DMS153 treated with DMSO at 0.1 percent for 48 hours (cell line): ENCODE measurements at regions not wholly inside any gene's neighbourhood (a gene's known extent, or its start where the extent isn't known, plus 50 kb on each side); places are given as distances from the start of the nearest gene placed in this dataset.

Experiments
- DNase-seq: peaks from one replicate; lab custom pipeline; 2025; ENCODE audit not compliant: unreplicated experiment; lab: John Stamatoyannopoulos, UW

GRCh38 chr2:104289651-104290565 is 564.0 kb upstream of the POU3F3 start:
- DNase-seq, result no peak

GRCh38 chr2:104290566-104290891 is 563.4 kb upstream of the POU3F3 start:
- no peak for DNase-seq

GRCh38 chr2:104312684-104313083 is 541.2 kb upstream of the POU3F3 start:
- no peak for DNase-seq

GRCh38 chr2:104318001-104318665 is 535.8 kb upstream of the POU3F3 start:
- DNase-seq, result no peak

GRCh38 chr2:104321116-104321795 is 532.7 kb upstream of the POU3F3 start:
- no peak for DNase-seq

GRCh38 chr2:104321796-104322349 is 532.0 kb upstream of the POU3F3 start:
- no peak for DNase-seq

- DNase-seq, result no peak
Measured at GRCh38 chr2:104332731-104333130, 521.2 kb upstream of the POU3F3 start.

GRCh38 chr2:104337869-104338268 is 516.0 kb upstream of the POU3F3 start:
- no peak for DNase-seq

GRCh38 chr2:104340162-104340561 is 513.8 kb upstream of the POU3F3 start:
- DNase-seq, result no peak

GRCh38 chr2:104340879-104341828 is 512.8 kb upstream of the POU3F3 start:
- DNase-seq, result no peak

GRCh38 chr2:104344306-104344705 is 509.6 kb upstream of the POU3F3 start:
- no peak for DNase-seq

GRCh38 chr2:104344985-104345384 is 508.9 kb upstream of the POU3F3 start:
- no peak for DNase-seq

- DNase-seq, result no peak
Measured at GRCh38 chr2:104358122-104358521, 495.8 kb upstream of the POU3F3 start.

GRCh38 chr2:104361414-104361813 is 492.5 kb upstream of the POU3F3 start:
- DNase-seq, result no peak

- no peak for DNase-seq
Measured at GRCh38 chr2:104368089-104368488, 485.8 kb upstream of the POU3F3 start.

GRCh38 chr2:104371087-104371781 is 482.7 kb upstream of the POU3F3 start:
- no peak for DNase-seq

GRCh38 chr2:104375206-104375605 is 478.7 kb upstream of the POU3F3 start:
- DNase-seq, result no peak

GRCh38 chr2:104378853-104379374 is 475.0 kb upstream of the POU3F3 start:
- DNase-seq, result peak; percentile 69

GRCh38 chr2:104384961-104385360 is 469.0 kb upstream of the POU3F3 start:
- no peak for DNase-seq

- no peak for DNase-seq
Measured at GRCh38 chr2:104385743-104386142, 468.2 kb upstream of the POU3F3 start.
